DMS79 (cell line): ENCODE measurements at regions not wholly inside any gene's neighbourhood (a gene's known extent, or its start where the extent isn't known, plus 50 kb on each side); places are given as distances from the start of the nearest gene placed in this dataset.

Experiments
- DNase-seq: peaks from one replicate; lab custom pipeline; 2025; lab: John Stamatoyannopoulos, UW

- DNase-seq: no peak
Measured at GRCh38 chr16:86120201-86121192, 221.5 kb downstream of the IRF8 start.

GRCh38 chr16:86121374-86122010, 222.5 kb downstream of the IRF8 start:
- DNase-seq: no peak

- DNase-seq: no peak
Measured at GRCh38 chr16:86122681-86123342, 223.8 kb downstream of the IRF8 start.

GRCh38 chr16:86124321-86124720, 225.4 kb downstream of the IRF8 start:
- DNase-seq: no peak

- DNase-seq: no peak
Measured at GRCh38 chr16:86126891-86127290, 227.9 kb downstream of the IRF8 start.

- no peak for DNase-seq
Measured at GRCh38 chr16:86127366-86127765, 228.4 kb downstream of the IRF8 start.

GRCh38 chr16:86128246-86128645, 229.3 kb downstream of the IRF8 start:
- DNase-seq: no peak

GRCh38 chr16:86129541-86129940, 230.6 kb downstream of the IRF8 start:
- no peak for DNase-seq

GRCh38 chr16:86133377-86133776, 234.4 kb downstream of the IRF8 start:
- no peak for DNase-seq

- DNase-seq: no peak
Measured at GRCh38 chr16:86133847-86134375, 234.9 kb downstream of the IRF8 start.

GRCh38 chr16:86134802-86135461, 236.0 kb downstream of the IRF8 start:
- DNase-seq: no peak

- no peak for DNase-seq
Measured at GRCh38 chr16:86137359-86137758, 238.4 kb downstream of the IRF8 start.

- no peak for DNase-seq
Measured at GRCh38 chr16:86138121-86139085, 239.4 kb downstream of the IRF8 start.

- no peak for DNase-seq
Measured at GRCh38 chr16:86142801-86143236, 243.9 kb downstream of the IRF8 start.

GRCh38 chr16:86143666-86144065, 244.7 kb downstream of the IRF8 start:
- DNase-seq: no peak

GRCh38 chr16:86145669-86146068, 246.7 kb downstream of the IRF8 start:
- DNase-seq: no peak

GRCh38 chr16:86150641-86151238, 251.8 kb downstream of the IRF8 start:
- no peak for DNase-seq

GRCh38 chr16:86151239-86151851, 252.4 kb downstream of the IRF8 start:
- DNase-seq: no peak

GRCh38 chr16:86156155-86156554, 257.2 kb downstream of the IRF8 start:
- no peak for DNase-seq
